HCT116 (cell line): ENCODE measurements at regions not wholly inside any gene's neighbourhood (a gene's known extent, or its start where the extent isn't known, plus 50 kb on each side); places are given as distances from the start of the nearest gene placed in this dataset.

Experiments used
- CEBPB ChIP-seq: IDR thresholded peaks from 2 replicates; pipeline ENCODE4 v1.6.1; 2012; ENCODE audit warnings: low read depth
- CTCF ChIP-seq, 3 experiments: fragments of 200-600 bp in 1 of 3; sonication (generic) in 1 of 3; IDR thresholded peaks in 2 of 3; conservative IDR thresholded peaks in 1 of 3; 2 replicates each; pipeline ENCODE4 v1.5.1; 2012 to 2017; ENCODE audit warnings: low read depth in 2 of 3, low read length in 2 of 3, antibody characterized with exemption in 1 of 3, borderline replicate concordance in 1 of 3, control low read depth in 1 of 3, mild to moderate bottlenecking in 1 of 3, mixed read lengths in 1 of 3, mixed run types in 1 of 3, moderate library complexity in 1 of 3; ENCODE audit not compliant: insufficient read depth in 1 of 3
- EZH2 ChIP-seq: fragments of 200-600 bp; sonication (generic); IDR thresholded peaks from 2 replicates; pipeline ENCODE4 v1.6.1; 2017; ENCODE audit warnings: antibody characterized with exemption, mixed run types
- EZH2phosphoT487 ChIP-seq: fragments of 200-600 bp; IDR thresholded peaks from 2 replicates; pipeline ENCODE4 v1.6.1; 2018; ENCODE audit warnings: antibody characterized with exemption, borderline replicate concordance
- JUND ChIP-seq: IDR thresholded peaks from 2 replicates; pipeline ENCODE4 v1.6.1; 2012
- POLR2A ChIP-seq: IDR thresholded peaks from 2 replicates; pipeline ENCODE4 v1.7.0; 2011; ENCODE audit warnings: borderline replicate concordance; ENCODE audit not compliant: insufficient read depth, insufficient read length; ENCODE audit errors: extremely low read depth
- POLR2AphosphoS5 ChIP-seq: IDR thresholded peaks from 2 replicates; pipeline ENCODE4 v1.6.1; 2011; ENCODE audit warnings: mild to moderate bottlenecking, low read depth, low read length, moderate library complexity
- RAD21 ChIP-seq: IDR thresholded peaks from 2 replicates; pipeline ENCODE4 v1.6.1; 2012; ENCODE audit warnings: low read depth, mild to moderate bottlenecking
- SP1 ChIP-seq: IDR thresholded peaks from 2 replicates; pipeline ENCODE4 v1.6.1; 2012; ENCODE audit warnings: low read depth
- SRF ChIP-seq: IDR thresholded peaks from 2 replicates; pipeline ENCODE4 v1.6.1; 2012; ENCODE audit warnings: low read depth
- YY1 ChIP-seq: IDR thresholded peaks from 2 replicates; pipeline ENCODE4 v1.6.1; 2011; ENCODE audit warnings: low read length, low read depth, moderate library complexity, mild to moderate bottlenecking; ENCODE audit not compliant: insufficient replicate concordance; ENCODE audit errors: extremely low read depth
- ZBTB33 ChIP-seq: IDR thresholded peaks from 2 replicates; pipeline ENCODE4 v1.6.1; 2011; ENCODE audit warnings: mild to moderate bottlenecking, low read length, moderate library complexity; ENCODE audit not compliant: insufficient replicate concordance; ENCODE audit errors: extremely low read depth
- TF ChIP-seq, protein P1 (sequence below): IDR thresholded peaks from 2 replicates; pipeline ENCODE4 v1.6.1; 2012
- TF ChIP-seq, protein P2 (sequence below): IDR thresholded peaks from 2 replicates; pipeline ENCODE4 v1.6.1; 2012

- TF ChIP-seq CTCF (IDR thresholded peaks at IDR 0.05 in 2 of 3, conservative IDR thresholded peaks at IDR 0.05 in 1 of 3; ENCODE audit: borderline replicate concordance in 1 of 3, insufficient read depth in 1 of 3, low read depth in 2 of 3, low read length in 2 of 3) (no peak), YY1 (no peak), POLR2A (no peak), JUND (no peak), EZH2phosphoT487 (no peak), RAD21 (no peak), SP1 (no peak), EZH2 (no peak), POLR2AphosphoS5 (no peak), CEBPB (no peak), SRF (no peak), ZBTB33 (no peak)
- TF ChIP-seq, protein P1, sequence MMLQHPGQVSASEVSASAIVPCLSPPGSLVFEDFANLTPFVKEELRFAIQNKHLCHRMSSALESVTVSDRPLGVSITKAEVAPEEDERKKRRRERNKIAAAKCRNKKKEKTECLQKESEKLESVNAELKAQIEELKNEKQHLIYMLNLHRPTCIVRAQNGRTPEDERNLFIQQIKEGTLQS, result no peak
- TF ChIP-seq, protein P2, sequence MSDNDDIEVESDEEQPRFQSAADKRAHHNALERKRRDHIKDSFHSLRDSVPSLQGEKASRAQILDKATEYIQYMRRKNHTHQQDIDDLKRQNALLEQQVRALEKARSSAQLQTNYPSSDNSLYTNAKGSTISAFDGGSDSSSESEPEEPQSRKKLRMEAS, result no peak
Observed at GRCh38 chr7:94300176-94300835, 94.4 kb upstream of the COL1A2 start.
